ENCODE measurements at regions not wholly inside any gene's neighbourhood (a gene's known extent, or its start where the extent isn't known, plus 50 kb on each side); places are given as distances from the start of the nearest gene placed in this dataset.

GRCh38 chr15:95494971-95495541, 835.4 kb upstream of the NR2F2 start:
- TF ChIP-seq, protein P1, sequence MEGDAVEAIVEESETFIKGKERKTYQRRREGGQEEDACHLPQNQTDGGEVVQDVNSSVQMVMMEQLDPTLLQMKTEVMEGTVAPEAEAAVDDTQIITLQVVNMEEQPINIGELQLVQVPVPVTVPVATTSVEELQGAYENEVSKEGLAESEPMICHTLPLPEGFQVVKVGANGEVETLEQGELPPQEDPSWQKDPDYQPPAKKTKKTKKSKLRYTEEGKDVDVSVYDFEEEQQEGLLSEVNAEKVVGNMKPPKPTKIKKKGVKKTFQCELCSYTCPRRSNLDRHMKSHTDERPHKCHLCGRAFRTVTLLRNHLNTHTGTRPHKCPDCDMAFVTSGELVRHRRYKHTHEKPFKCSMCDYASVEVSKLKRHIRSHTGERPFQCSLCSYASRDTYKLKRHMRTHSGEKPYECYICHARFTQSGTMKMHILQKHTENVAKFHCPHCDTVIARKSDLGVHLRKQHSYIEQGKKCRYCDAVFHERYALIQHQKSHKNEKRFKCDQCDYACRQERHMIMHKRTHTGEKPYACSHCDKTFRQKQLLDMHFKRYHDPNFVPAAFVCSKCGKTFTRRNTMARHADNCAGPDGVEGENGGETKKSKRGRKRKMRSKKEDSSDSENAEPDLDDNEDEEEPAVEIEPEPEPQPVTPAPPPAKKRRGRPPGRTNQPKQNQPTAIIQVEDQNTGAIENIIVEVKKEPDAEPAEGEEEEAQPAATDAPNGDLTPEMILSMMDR (IDR thresholded peaks at IDR 0.05; ENCODE audit: low read depth, low read length, poor library complexity, severe bottlenecking), result no peak
- no peak for TF ChIP-seq EZH2phosphoT487 (IDR thresholded peaks at IDR 0.05; ENCODE audit: borderline replicate concordance, low read length)

All from DOHH2 (cell line).